NAMALWA (cell line): ENCODE measurements at regions not wholly inside any gene's neighbourhood (a gene's known extent, or its start where the extent isn't known, plus 50 kb on each side); places are given as distances from the start of the nearest gene placed in this dataset.
"Not testable (repeated sequence)": the region's sequence is repeated elsewhere in the genome, so short reads cannot be mapped to it uniquely, and the experiment has no call there.

ENCODE experiments used
- DNase-seq: peaks from one replicate; pipeline ENCODE4 v3.0.0-alpha.2; 2015; ENCODE audit warnings: low spot score

DNA sequence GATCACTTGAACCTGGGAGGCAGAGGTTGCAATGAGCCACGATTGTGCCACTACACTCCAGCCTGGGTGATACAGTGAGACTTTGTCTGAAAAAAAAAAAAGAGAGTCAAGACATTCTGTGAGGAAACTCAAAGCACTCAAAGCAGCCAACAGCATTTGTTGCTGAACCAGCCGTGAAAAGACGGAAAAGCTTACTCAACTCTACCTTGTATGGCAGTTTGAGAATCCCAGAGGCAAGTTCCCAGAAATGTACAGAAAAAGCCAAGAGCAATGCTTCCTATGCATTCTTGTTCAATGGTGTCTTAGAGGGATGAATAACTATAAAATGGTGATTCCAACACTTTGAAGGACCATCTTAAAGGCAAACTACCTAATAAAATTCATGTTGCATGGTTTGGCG lies 170.2 kb downstream of the HSD17B3 start:
- DNase-seq: no peak

DNA sequence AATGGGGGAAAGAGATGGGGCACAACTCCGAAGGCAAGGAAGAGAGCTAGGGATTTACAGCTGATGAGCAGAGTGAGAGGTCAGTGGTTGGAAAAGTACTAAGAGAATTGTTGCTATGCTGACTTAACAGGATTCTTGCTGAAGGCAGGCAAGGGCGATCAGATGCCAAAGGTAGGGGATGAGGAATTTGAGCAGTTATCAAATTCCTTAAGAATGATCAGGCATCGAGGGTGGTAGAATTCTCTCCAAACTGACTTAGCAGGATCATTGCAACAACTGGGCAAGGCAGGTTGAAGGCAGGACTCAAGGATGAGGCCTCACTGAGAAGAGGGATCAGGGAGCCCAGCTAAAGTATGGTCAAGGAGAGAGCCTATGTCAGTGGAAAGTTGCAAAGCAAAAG lies 171.0 kb downstream of the HSD17B3 start:
- DNase-seq: no peak

DNA sequence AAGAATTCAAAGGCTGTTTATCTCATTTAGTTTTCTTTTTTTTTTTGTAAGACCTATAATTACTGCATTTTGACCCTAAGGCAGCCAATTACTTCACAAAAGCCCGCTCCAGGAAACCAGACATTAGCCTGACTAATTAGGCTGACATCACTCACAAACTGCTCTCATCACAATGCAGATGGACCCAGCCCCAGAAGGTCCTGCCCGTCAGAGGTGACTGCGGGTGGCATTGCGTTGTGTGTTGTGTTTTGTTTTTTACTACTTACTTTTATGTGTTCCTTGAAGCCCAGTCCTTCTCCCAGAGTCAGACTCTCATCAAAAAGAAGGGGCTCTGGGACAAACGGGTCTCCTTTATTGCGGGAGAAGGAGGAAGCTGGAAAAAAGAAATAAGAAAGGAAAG lies 172.2 kb downstream of the HSD17B3 start:
- DNase-seq: no peak

DNA sequence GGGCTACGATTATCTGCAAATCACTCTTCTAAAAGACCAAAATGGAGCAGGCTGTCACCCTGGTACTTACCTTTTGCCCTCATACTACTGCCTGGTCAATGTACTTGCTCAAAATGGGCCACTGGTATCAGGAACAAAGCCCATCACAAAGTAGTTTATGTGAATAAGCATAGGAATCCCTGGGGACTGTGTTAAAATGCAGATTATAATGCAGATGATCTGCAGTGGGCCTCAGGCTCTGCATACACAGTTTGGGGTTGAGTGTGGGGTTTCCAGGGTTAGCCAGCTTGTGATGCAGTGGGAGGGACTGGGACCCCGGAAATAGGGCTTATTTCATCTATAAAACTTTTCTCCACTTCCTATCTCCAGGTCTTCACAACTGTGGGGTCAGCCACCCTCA lies 173.1 kb downstream of the HSD17B3 start:
- DNase-seq: no peak

DNA sequence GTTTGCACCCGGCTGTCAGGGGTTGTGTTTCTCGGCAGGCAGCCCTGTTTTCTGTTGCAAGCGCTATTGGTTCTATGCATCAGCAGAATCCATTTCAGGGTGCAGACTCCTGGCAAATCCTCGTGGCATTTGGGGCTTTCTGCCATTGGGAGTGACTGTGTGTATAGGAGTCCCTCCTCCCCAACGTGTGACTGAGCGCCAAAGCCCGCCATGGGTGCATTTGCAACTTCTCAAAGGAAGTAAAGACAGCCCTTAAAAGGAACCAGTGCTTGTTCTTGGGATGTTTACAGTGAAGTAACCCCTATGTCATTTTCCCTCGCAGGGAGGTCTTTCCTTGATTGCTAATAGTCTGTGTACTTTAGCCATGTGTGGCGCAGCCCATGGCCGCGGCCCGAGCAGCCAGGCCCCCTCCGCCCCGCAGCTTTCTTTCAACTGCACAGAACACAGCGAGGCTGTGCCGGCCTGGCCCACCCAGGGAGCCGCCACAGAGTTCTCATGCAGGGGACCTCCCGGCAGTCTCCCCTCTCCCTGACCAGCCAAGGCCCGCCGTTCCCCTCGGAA lies 175.6 kb downstream of the HSD17B3 start:
- DNase-seq: no peak

DNA sequence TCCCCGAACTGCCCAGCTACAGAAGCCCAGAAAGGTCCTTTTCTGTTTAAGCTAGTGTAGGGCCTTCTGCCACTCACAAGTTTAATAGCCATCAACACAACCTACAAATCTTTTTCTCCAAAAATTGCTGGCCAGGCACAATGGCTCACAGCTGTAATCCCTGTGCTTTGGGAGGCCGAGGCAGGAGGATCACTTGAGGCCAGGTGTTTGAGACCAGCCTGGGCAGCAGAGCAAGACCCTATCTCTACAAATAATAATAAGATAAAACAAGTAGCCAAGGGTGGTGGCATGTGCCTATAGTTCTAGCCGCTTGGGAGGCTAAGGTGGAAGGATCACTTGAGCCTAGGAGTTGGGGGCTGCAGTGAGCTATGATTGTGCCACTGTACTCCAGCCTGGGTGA lies 176.4 kb downstream of the HSD17B3 start:
- no peak for DNase-seq

DNA sequence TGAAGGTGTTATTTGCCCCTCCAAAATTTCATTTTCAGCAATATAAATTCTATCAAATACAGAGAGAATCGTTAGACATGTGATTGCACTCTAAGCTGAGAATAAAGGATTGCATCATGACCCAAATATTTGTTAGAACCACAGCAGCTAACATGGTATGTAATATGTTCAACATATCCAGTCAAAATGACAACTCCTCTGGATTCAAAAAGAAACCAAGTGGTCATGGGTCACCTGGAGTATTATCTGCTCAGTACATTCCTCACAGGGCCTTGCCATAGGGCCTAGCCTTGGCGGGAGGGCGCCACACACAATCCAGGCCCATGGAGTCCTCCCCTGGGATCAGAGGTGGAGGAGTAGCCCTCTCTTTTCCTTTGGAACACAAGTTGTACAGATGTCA lies 179.2 kb downstream of the HSD17B3 start:
- no peak for DNase-seq

DNA sequence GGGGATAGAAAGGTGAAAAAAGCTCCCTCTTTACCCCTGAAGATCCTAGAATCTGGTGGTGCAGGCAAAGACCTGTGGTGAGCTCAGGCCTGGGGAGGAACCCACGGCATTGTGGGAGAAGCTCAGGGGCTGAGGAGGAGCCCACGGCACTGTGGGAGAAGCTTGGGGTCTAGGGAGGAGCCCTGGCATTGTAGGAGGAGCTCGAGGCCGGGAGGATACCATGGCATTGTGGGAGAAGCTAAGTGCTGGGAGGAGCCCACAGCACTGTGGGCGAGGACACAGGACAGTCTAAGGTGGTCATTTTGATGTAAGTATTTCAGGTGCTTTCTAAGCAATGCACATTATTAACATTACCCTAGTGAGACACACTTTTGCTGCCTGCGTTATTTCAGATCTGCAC lies 179.7 kb downstream of the HSD17B3 start:
- DNase-seq: no peak

DNA sequence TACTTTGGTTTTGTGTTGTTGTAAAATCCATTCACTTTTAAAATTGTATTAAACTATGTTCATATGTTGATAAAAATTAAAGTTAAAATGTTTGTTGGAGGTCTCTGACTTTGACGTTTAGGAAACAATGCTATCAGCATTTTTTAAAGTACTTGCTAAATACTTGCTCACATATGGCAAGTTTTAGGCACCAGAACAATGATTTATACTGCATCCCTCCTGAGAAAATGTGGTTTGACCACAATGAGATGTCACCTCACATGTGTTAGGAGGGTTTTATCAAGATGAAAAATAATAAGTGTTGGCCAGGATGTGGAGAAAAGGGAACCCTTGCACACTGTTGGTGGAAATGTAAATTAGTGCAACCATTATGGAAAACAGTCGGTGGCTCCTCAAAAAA lies 180.8 kb downstream of the HSD17B3 start:
- no peak for DNase-seq

DNA sequence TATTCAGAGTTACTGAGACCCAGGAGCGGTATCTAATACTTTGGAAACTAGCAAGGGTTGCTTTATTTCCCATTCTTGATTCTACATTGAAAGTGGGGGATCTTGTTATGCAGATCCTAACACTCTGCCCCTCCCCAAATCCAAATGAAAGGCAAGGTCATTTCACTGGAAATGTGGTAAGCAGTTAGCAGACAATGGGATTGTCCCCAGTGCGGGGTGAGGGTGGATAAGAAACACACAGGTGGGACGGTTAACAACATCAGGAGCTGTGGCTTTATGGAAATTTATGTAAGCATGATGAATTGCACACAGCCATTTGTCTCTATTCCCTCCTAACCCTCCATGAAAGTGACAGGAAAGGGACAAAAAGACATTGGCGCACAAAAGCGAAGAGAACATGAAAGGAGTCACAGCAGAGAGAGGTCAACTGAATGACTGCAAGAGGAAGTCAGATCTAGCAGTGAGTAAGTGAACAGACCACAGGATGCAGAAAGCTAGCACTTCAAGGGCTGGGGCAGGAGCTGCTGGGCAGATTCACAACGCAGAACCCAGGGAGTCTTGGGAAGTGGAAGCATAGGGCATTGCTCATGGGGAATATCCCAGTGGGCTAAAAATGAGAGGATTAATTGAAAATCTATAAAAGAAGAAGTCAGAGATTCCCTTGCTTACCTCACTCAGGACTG lies 184.4 kb downstream of the HSD17B3 start:
- DNase-seq: no peak

DNA sequence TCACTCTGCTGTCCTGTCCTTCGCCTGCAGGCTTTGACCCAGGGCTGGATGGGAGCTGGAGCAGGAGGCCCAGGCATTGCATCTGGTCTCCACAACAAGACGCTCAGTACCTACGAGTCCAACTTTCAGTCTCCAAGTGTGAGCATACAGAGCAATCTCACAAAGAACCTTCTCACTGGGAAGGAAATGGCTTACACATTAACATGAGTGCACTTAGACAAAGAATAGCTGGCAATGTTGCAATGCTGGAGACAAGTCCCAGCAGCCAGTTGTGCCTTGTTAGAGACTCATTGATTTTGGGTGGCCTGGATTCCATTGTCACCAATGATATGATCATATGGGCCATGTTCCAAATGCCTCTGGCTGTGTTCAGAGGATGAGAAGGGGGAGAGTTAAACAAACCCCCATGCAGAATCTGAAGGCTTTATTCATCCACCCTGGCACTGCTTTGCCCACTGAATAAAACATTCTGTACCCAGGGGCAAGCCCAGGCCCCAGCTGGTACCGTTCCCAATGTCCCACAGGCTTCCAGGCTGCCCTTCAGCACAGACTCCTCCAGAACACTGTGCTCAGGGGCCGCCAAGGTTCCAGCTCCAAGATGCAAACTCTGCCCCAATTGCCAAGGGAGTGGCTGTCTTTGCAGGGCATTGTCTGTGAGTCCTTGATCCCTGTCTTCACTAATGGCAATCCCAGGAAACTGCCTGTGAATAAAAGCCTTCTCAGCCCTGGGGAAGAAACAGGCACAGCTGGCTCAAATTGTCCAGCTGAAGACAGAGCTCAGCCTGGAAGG lies 185.5 kb downstream of the HSD17B3 start:
- DNase-seq: no peak

DNA sequence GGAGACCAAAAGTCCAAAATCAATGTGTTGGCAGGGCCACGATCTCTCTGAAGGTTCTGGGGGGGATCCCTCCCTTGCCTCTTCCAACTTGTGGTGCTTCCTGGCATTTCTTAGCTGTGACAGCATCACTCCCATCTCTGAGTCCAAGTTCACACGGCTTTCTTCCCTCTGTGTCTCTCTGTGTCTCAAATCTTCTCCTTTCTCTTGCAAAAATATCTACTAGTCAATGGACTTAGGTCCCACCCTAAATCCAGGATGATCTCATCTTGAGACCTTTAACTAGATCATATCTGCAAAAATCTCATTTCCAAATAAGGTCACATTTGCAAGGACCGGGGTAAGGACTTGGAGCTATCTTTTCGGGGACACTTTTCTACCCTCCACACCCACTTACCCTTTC lies 186.1 kb downstream of the HSD17B3 start:
- no peak for DNase-seq

DNA sequence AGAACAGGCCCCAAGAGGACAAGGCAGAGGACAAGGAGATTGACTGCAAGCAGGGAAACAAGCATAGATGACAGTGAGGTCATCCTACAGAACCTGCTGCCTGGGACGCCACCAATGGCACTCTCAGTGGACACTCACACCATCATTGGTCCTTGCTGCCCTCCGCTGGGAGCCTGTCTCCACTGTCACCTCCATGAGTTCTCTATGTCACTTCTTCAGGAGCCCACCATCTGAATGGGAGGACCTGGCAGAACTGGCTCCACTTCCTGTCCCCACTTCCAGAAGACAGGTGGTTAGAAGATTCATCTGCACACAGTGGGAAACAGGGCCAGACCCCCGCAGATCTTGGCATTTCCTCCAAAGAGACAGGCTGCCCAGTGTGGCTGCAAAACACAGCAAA lies 188.9 kb downstream of the HSD17B3 start:
- DNase-seq: no peak

DNA sequence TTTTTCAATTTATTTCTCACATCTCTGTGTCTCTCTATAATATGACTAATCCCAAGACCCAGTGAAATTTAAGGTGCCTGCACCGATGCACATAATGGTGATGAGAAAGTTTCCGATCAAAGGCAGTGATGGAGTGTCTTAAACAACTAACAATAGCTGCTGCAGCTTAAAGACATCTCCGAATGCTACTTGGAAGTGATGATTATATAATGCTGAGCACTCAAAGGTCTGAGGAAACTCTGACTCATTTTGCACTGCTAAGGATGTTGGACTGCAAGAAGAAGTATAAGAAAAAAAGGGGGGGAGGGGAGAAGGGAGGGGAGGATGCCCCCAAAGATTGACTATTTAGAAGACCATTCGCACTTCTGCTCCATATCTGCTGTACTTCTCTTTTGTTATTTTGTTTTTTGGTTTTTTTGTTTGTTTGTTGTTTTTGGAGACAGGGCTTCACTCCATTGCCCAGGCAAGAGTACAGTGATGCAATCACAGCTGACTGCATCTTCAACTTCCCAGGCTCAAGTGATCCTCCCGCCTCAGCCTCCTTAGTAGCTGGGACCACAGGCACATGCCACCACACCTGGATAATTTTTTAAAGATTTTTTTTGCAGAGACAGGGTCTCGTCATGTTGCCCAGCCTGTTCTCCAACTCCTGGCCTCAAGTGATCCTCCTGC lies 192.2 kb downstream of the HSD17B3 start:
- no peak for DNase-seq

DNA sequence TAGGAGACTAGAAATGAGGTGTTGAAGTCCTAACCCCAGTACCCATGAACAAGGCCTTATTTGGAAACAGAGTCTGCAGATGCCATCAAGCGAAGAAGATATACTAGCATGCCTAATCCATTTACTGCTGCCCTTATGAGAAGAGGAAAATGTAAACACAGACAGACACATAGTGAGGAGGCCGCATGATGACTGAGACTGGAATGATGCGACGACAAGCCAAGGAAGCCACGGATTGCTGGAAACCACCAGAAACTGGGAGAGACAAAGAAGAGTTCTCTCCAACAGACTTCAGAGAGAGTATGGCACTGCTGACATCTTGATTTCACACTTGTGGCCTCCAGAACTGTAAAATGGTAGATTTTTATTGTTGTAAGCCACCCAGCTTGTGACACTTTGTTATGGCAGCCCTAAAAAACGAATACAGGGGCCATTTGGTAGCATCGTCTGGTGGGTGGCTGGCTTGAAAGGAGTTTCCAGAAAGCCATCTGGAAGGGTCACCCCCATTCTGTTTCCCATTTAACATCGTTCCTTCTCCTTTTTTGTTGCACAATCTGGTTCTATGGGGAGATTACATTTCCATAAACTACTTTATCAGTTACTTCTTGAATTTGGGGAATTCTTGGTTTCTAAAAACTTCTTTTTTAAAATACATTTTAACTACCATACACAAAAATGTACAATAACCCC lies 193.1 kb downstream of the HSD17B3 start:
- DNase-seq: no peak

DNA sequence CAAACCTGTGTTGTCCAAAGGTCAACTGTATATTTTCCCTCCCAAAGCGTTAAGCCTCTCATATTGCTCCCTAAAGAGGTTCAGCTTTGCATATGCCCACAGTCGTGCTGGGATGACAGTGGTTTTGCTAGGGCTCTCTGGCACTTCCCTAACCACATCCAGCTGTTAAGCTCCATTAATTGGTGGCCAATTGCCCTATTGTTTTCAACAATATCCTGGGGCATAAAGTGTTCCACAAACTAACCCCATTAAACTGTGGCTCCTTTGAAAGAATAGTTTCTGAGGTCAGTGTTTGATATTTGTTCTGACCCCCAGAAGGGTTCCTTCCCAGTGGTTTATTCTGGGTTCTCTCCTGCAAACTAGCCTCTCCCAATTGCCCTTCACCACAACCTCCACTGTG lies 194.5 kb downstream of the HSD17B3 start:
- no peak for DNase-seq

DNA sequence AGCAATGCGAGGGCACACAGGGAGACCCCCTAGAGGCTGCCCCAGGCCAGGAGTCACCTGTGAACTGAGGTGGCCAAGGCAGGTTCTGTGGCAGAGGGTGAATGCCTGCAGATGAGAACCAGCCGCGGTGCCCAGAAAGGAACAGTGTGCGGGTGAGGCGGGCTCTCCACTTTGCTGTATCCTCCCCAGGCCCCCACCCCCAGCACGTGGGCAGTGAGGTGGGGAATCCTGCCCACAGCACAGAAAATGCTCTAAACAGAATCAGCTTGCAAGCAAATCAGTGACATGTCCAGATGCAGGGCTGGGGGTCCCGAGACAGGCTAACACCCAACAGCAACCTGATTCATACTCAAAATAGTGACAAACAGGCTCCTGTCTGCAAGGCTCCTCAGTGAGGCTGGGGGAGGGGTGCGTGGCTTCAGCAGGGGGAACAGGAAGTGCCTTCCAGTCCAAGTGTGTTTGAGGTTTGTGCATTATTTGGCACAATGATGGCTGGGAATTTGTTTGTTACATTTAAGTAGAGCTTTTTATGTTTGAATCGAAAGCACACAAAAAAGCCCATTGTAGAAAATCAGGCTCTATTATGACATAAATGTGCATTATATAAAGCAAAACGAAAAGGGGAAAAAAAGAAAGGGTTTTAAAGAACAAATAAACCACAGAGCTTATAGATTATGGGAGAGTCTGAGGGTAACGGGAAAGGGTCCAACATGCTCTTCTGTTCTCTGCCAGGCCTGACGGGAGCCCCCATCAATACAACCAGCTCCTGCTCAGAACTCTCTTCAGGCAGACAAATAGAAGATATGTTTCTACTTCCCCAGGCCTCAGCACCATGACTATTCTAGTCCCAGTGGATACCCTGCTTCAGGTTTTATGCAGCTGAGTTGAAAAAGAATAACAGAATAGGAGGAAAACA lies 201.3 kb downstream of the HSD17B3 start:
- peak; percentile 1 for DNase-seq

DNA sequence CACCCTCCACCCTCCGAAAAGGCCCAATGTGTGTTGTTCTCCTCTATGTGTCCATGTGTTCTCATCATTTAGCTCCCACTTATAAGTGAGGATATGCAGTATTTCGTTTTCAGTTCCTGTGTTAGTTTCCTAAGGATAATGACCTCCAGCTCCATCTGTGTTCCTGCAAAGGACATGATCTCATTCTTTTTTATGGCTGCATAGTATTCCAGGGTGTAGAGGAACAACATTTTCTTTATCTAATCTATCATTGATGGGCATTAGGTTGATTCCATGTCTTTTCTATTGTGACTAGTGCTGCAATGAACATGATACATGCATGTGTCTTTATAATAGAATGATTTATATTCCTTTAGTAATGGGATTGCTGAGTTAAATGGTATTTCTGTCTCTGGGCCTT lies 211.3 kb downstream of the HSD17B3 start:
- not testable (repeated sequence) for DNase-seq

DNA sequence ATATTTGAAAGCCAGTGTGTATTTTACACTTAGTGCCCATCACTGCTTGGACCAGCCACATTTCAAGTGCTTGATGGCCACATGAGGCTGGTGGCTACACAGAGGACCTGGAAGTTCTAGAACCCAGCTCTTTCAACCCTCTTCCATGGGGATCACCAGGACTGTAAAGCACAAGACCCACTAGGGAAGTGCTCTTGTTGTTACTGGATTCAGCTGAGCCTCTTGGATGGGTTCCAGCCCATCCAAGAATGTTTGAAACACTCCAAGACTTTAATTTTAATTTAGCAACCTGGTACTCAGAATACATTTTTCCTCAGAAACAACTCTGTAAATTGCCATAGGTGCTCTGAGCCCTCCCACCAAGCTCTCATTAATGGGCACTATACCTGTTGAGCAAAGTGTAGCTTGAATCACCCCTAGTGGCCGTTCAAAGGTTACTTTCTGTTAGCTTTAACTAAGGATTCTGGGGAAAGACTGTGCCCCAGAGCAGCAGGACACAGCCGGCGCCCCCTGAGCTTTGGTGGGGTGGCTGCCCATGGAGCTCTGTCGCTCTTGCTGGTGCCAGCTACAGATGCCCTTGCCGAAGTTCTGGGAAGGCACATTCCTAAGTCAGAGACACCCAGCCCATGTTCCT lies 212.4 kb downstream of the HSD17B3 start:
- DNase-seq: no peak

DNA sequence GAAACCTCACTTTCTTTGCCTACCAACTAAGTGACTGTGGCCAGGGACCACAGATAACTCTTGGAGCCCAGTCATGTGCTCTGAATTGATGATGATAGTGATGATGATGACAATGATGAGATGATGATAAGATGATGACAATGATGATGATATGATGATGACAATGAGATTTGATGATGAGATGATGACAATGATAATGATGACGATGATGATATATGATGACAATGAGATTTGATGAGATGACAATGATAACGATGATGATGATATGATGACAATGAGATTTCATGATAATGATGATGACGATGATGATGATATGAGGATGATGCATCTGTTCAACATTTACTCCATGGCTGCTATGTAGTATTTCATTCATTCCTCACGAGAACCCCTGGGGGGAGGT lies 213.0 kb downstream of the ERCC6L2 start:
- DNase-seq: no peak
